GM12864 (cell line): ENCODE measurements at regions not wholly inside any gene's neighbourhood (a gene's known extent, or its start where the extent isn't known, plus 50 kb on each side); places are given as distances from the start of the nearest gene placed in this dataset.

Experiments used
- DNase-seq: peaks from one replicate; pipeline ENCODE4 v3.0.0-alpha.2; 2011; ENCODE audit warnings: low read depth
- H3K4me3 ChIP-seq: 2 replicates; pipeline ENCODE4 v1.5.1; 2011; ENCODE audit warnings: mild to moderate bottlenecking, low read depth, low read length, control low read depth
- TF ChIP-seq, protein P1 (sequence below): IDR thresholded peaks from 2 replicates; pipeline ENCODE4 v1.5.1; 2011; ENCODE audit warnings: low read depth, mild to moderate bottlenecking, moderate library complexity, low read length, control low read depth, inconsistent platforms; ENCODE audit errors: missing control alignments

- TF ChIP-seq, protein P1, sequence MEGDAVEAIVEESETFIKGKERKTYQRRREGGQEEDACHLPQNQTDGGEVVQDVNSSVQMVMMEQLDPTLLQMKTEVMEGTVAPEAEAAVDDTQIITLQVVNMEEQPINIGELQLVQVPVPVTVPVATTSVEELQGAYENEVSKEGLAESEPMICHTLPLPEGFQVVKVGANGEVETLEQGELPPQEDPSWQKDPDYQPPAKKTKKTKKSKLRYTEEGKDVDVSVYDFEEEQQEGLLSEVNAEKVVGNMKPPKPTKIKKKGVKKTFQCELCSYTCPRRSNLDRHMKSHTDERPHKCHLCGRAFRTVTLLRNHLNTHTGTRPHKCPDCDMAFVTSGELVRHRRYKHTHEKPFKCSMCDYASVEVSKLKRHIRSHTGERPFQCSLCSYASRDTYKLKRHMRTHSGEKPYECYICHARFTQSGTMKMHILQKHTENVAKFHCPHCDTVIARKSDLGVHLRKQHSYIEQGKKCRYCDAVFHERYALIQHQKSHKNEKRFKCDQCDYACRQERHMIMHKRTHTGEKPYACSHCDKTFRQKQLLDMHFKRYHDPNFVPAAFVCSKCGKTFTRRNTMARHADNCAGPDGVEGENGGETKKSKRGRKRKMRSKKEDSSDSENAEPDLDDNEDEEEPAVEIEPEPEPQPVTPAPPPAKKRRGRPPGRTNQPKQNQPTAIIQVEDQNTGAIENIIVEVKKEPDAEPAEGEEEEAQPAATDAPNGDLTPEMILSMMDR, result no peak
- no peak for DNase-seq
- H3K4me3 ChIP-seq, result no peak overlapping the region
Observed at GRCh38 chr20:6635034-6635736, 132.3 kb upstream of the BMP2 start.

GRCh38 chr20:6632187-6632586 is 135.3 kb upstream of the BMP2 start:
- TF ChIP-seq, protein P1, result no peak
- no peak overlapping the region for H3K4me3 ChIP-seq
- no peak for DNase-seq

GRCh38 chr20:6630514-6630913 is 137.0 kb upstream of the BMP2 start:
- DNase-seq, result no peak
- no peak overlapping the region for H3K4me3 ChIP-seq
- TF ChIP-seq, protein P1, result no peak

- H3K4me3 ChIP-seq, result no peak overlapping the region
- no peak for DNase-seq
- TF ChIP-seq, protein P1, result no peak
Observed at GRCh38 chr20:6629564-6629963, 137.9 kb upstream of the BMP2 start.

DNA sequence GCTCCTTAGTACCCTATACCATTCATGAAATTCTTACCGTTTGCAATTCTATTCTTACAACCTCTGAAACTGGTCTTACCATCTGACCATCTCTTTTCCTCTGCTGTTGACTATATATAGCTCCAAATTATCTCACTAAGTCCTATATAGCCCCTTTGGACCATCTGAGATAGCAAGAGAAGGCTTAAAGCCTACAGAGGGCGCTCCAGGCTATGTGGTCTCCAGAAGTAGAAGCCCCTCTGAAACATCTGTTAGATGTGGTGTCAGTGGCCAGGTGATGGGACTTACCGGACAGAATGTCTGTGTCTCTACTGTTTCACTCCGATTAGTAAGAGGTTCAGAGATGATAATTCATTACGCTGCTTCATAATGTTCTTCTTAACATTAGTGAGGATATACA is 140.7 kb upstream of the BMP2 start:
- TF ChIP-seq, protein P1, result no peak
- H3K4me3 ChIP-seq, result no peak overlapping the region
- DNase-seq, result no peak

DNA sequence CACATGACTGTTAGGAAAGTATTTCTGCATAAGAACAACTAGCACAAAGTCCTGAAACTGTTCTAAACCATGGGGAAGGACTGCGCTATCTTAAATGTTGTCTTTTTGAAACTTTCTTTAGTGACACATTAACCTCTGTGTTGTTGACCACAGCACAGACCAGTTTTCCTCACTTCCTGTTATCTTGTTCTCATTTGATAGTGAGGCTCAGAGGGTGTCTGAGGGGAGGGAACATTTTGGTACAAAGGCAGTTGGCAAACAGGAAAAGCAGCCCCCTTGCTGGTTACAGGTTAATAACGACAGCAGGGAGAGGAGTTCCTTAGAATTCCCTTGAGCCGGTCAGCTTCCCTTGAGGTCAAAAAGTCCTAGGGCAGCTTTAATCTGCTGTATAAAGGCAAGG is 143.5 kb upstream of the BMP2 start:
- H3K4me3 ChIP-seq, result no peak overlapping the region
- TF ChIP-seq, protein P1, result no peak
- no peak for DNase-seq

GRCh38 chr20:6622041-6622440 is 145.4 kb upstream of the BMP2 start:
- DNase-seq, result no peak

More at GRCh38 chr20:6622041-6622440, 145.4 kb upstream of the BMP2 start:
- H3K4me3 ChIP-seq, result no peak overlapping the region
- TF ChIP-seq, protein P1, result no peak
